Upper lobe of right lung (tissue), 1 donor: ENCODE measurements at regions not wholly inside any gene's neighbourhood (a gene's known extent, or its start where the extent isn't known, plus 50 kb on each side); places are given as distances from the start of the nearest gene placed in this dataset.

Source experiments
- ATAC-seq: fragments of 200-7000 bp; cut with Tn5 transposase; one replicate; pipeline ENCODE4 v1.9.1; 2020; ENCODE audit warnings: mild to moderate bottlenecking, moderate library complexity
- DNase-seq: peaks from one replicate; pipeline ENCODE4 v3.0.0-alpha.2; 2020
- H3K27ac ChIP-seq: fragments of 200-600 bp; one replicate; pipeline ENCODE4 v1.8.0; 2022
- H3K27me3 ChIP-seq: fragments of 200-600 bp; one replicate; pipeline ENCODE4 v1.8.0; 2022; ENCODE audit warnings: mild to moderate bottlenecking
- H3K36me3 ChIP-seq: fragments of 200-600 bp; one replicate; pipeline ENCODE4 v1.8.0; 2022
- H3K4me1 ChIP-seq: fragments of 200-600 bp; one replicate; pipeline ENCODE4 v1.8.0; 2022
- H3K4me3 ChIP-seq: fragments of 200-600 bp; one replicate; pipeline ENCODE4 v1.8.0; 2022; ENCODE audit warnings: mild to moderate bottlenecking
- H3K9me3 ChIP-seq: fragments of 200-600 bp; one replicate; pipeline ENCODE4 v1.8.0; 2022
- intact Hi-C: fragments of 100-400 bp; cut with DNase I; formaldehyde crosslinking; loops from one replicate; pipeline ENCODE4 v1.11.0; 2022
- TF ChIP-seq, protein P1 (sequence below): fragments of 200-600 bp; IDR thresholded peaks from one replicate; pipeline ENCODE4 v1.8.0; 2022; ENCODE audit warnings: antibody characterized with exemption
- donor health status: DM: no; HTN: yes; CAD: no; lungs with severe emphysema.

DNA sequence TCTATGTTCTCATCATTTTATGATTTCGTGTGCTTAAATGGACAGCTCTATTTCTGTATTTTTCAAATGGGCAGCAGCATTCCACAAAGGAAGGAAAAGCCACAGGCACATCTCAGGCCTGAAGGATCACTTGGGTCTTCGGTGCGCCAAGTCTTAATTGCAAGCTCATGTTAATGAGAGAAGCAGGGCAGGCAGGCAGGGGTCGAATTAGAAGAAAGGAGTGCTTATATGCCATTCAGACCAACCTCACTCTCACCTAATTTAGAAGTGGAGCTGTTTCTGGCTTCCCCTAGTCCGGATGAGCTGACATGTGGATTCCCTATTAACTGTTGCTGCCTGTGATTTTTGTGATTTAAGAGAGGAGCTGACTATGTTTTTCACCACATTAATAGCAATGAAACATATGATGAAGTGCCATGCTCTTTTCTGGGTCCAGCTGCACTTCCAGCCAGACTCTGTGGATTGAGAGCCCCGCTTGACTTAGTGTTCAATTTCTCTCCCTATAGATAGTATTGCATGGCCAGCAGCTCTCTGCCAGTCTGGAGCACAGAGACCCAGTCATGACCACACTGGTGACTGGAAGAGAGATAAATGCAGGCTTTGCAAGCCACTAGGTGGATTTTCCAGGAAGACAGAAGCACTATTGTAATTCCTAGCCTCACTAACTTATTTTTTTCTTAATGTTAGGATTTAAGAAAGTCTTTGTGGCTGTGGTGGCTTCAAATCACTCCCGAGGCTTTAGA is 373.9 kb upstream of the FAT3 start:
- ATAC-seq (no peak), DNase-seq (no peak)
- H3K4me1 ChIP-seq = no peaks in the 10 kb centered on the region
- no peak overlapping the region for H3K4me3 ChIP-seq
- TF ChIP-seq, protein P1, sequence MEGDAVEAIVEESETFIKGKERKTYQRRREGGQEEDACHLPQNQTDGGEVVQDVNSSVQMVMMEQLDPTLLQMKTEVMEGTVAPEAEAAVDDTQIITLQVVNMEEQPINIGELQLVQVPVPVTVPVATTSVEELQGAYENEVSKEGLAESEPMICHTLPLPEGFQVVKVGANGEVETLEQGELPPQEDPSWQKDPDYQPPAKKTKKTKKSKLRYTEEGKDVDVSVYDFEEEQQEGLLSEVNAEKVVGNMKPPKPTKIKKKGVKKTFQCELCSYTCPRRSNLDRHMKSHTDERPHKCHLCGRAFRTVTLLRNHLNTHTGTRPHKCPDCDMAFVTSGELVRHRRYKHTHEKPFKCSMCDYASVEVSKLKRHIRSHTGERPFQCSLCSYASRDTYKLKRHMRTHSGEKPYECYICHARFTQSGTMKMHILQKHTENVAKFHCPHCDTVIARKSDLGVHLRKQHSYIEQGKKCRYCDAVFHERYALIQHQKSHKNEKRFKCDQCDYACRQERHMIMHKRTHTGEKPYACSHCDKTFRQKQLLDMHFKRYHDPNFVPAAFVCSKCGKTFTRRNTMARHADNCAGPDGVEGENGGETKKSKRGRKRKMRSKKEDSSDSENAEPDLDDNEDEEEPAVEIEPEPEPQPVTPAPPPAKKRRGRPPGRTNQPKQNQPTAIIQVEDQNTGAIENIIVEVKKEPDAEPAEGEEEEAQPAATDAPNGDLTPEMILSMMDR = no peak
- H3K27ac ChIP-seq = no peak overlapping the region
- H3K27me3 ChIP-seq = no peaks in the 10 kb centered on the region
- no peaks in the 10 kb centered on the region for H3K9me3 ChIP-seq
- no peaks in the 10 kb centered on the region for H3K36me3 ChIP-seq
- intact Hi-C loops = no loop called here

DNA sequence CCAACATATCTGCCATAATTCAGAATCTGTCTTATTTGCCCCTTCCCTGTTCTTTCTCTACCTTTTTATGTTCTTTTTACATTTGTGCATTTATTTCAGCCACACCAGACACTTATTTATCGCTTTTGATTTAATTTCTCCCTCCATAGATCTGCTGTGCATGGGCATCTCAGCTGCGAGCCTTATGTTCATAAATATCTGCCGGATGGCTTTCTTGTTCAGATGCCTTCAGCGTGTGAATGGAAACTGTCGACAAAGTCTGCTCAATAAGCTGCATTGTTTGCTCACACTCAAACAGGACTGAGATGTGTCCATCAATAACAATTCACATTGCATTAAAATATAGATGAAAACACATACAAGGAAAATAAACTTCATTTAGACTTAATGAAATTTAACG is 374.6 kb upstream of the FAT3 start:
- H3K27me3 ChIP-seq = no peaks in the 10 kb centered on the region
- no peak for DNase-seq
- H3K36me3 ChIP-seq = no peaks in the 10 kb centered on the region
- no peak for ATAC-seq
- TF ChIP-seq, protein P1 = no peak
- H3K27ac ChIP-seq = no peak overlapping the region
- intact Hi-C loops = no loop called here
- H3K9me3 ChIP-seq = no peaks in the 10 kb centered on the region
- H3K4me3 ChIP-seq = no peak overlapping the region
- H3K4me1 ChIP-seq = no peaks in the 10 kb centered on the region

DNA sequence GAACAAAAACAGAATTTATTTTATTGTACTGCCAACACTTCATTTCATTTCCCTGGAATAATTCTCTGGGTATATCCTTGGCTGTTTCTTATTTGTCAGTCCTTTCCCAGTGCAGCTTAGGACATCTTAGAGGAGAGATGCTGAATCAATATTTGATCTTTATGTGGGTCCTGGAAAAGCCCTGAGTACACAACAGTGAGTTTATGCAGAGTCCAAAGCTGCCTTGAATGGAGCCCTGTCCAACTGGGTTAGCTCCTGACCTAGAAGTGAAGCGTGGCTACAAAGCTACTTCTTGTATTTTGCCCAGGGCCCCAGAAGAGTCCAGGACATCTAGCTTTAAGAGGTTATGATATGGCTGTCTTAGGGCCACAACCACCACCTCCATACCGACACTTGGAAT is 378.0 kb upstream of the FAT3 start:
- TF ChIP-seq, protein P1 = no peak
- intact Hi-C loops = no loop called here
- DNase-seq (no peak), ATAC-seq (no peak)
- Histone ChIP-seq H3K4me3 (no peak overlapping the region), H3K9me3 (no peaks in the 10 kb centered on the region), H3K4me1 (no peaks in the 10 kb centered on the region), H3K36me3 (no peaks in the 10 kb centered on the region), H3K27me3 (no peaks in the 10 kb centered on the region), H3K27ac (no peak overlapping the region)

DNA sequence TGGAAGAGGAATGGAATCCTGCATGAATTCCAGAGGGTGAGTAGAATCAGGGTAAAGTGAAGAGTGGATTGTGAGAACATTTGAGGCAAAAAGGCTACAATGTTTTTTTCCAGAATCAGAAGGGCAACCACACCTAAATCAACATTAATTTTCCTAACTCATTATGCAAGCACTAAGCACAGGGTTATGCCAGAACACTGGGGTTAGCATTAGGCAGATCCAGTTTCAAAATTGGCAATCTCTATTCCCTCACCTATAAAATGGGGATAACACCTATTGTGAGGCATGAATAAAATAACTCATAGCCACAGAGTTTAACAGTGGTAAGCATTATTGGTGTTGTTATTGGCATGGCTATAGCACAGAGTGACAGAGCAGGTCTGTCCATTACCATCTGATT is 378.6 kb upstream of the FAT3 start:
- no peaks in the 10 kb centered on the region for H3K9me3 ChIP-seq
- no peaks in the 10 kb centered on the region for H3K4me1 ChIP-seq
- ATAC-seq (no peak), DNase-seq (no peak)
- no peaks in the 10 kb centered on the region for H3K27me3 ChIP-seq
- no peak overlapping the region for H3K4me3 ChIP-seq
- no peak overlapping the region for H3K27ac ChIP-seq
- intact Hi-C loops = no loop called here
- TF ChIP-seq, protein P1 = no peak
- no peaks in the 10 kb centered on the region for H3K36me3 ChIP-seq

DNA sequence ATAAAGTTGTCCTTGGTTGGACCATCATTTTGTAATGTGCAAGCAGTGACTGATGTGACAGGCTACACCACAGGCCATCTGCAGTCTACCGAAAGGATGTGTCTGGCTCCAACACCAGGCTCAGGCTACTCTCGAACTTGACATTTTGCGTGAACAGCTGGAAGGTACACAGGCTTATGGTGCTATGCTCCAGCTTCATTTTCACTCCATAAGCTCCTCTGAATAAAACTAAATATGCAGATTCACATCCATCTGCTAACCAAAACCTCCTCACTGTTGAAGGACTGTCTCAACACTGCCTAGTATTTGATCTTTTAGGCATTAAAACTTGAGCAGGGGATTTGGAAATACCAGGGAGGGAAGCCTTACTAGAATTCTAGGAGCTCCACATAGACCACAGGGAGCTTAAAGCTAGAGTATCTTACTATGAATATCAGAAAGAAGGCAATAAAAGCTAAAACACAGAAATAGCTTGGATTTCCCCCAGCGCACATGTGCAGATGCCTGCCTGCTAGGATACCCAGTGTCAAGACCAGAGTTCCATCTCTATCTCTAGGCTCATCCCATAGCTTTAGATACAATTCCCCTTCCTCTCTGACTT is 383.9 kb upstream of the FAT3 start:
- Histone ChIP-seq H3K27me3 (no peaks in the 10 kb centered on the region), H3K4me1 (no peaks in the 10 kb centered on the region), H3K36me3 (no peaks in the 10 kb centered on the region), H3K9me3 (no peaks in the 10 kb centered on the region), H3K27ac (no peak overlapping the region), H3K4me3 (no peak overlapping the region)
- no peak for DNase-seq
- ATAC-seq = no peak
- intact Hi-C loops = no loop called here
- TF ChIP-seq, protein P1 = no peak
